ENCODE measurements at regions not wholly inside any gene's neighbourhood (a gene's known extent, or its start where the extent isn't known, plus 50 kb on each side); places are given as distances from the start of the nearest gene placed in this dataset.

- Mint-ChIP-seq H3K4me3 (no peak overlapping the region), H3K9me3 (no peaks in the 10 kb centered on the region), H3K27me3 (ENCODE audit: low read depth) (peaks cover 12% of the 10 kb centered on the region), H3K4me1 (ENCODE audit: low read depth) (no peaks in the 10 kb centered on the region), H3K27ac (no peak overlapping the region), H3K36me3 (ENCODE audit: low read depth) (no peaks in the 10 kb centered on the region)
- no peak for DNase-seq (ENCODE audit: low spot score)
Observed at GRCh38 chr14:61941421-61942150, 179.4 kb downstream of the SNAPC1 start.

GRCh38 chr14:61948376-61948775 is 186.2 kb downstream of the SNAPC1 start:
- peaks cover 3% of the 10 kb centered on the region for H3K27me3 Mint-ChIP-seq (ENCODE audit: low read depth)
- no peaks in the 10 kb centered on the region for H3K9me3 Mint-ChIP-seq
- no peaks in the 10 kb centered on the region for H3K4me1 Mint-ChIP-seq (ENCODE audit: low read depth)
- no peak for DNase-seq (ENCODE audit: low spot score)
- no peak overlapping the region for H3K4me3 Mint-ChIP-seq
- H3K27ac Mint-ChIP-seq, result no peak overlapping the region
- H3K36me3 Mint-ChIP-seq (ENCODE audit: low read depth), result no peaks in the 10 kb centered on the region

GRCh38 chr14:61950340-61950739 is 188.1 kb downstream of the SNAPC1 start:
- H3K27ac Mint-ChIP-seq, result no peak overlapping the region
- no peak for DNase-seq (ENCODE audit: low spot score)

GRCh38 chr14:61953602-61954001 is 191.4 kb downstream of the SNAPC1 start:
- peaks cover 4% of the 10 kb centered on the region for H3K9me3 Mint-ChIP-seq
- no peak overlapping the region for H3K27ac Mint-ChIP-seq
- no peaks in the 10 kb centered on the region for H3K36me3 Mint-ChIP-seq (ENCODE audit: low read depth)
- no peak for DNase-seq (ENCODE audit: low spot score)
- H3K27me3 Mint-ChIP-seq (ENCODE audit: low read depth), result peaks cover 7% of the 10 kb centered on the region
- no peaks in the 10 kb centered on the region for H3K4me1 Mint-ChIP-seq (ENCODE audit: low read depth)
- no peak overlapping the region for H3K4me3 Mint-ChIP-seq

More at GRCh38 chr14:61950340-61950739, 188.1 kb downstream of the SNAPC1 start:
- no peaks in the 10 kb centered on the region for H3K36me3 Mint-ChIP-seq (ENCODE audit: low read depth)
- H3K4me3 Mint-ChIP-seq, result no peak overlapping the region
- peaks cover 7% of the 10 kb centered on the region for H3K27me3 Mint-ChIP-seq (ENCODE audit: low read depth)
- no peaks in the 10 kb centered on the region for H3K4me1 Mint-ChIP-seq (ENCODE audit: low read depth)
- H3K9me3 Mint-ChIP-seq, result no peaks in the 10 kb centered on the region

GRCh38 chr14:61954306-61954705 is 192.1 kb downstream of the SNAPC1 start:
- H3K4me1 Mint-ChIP-seq (ENCODE audit: low read depth), result no peaks in the 10 kb centered on the region
- no peak for DNase-seq (ENCODE audit: low spot score)
- H3K4me3 Mint-ChIP-seq, result no peak overlapping the region
- H3K27ac Mint-ChIP-seq, result no peak overlapping the region
- H3K36me3 Mint-ChIP-seq (ENCODE audit: low read depth), result no peaks in the 10 kb centered on the region
- peaks cover 7% of the 10 kb centered on the region for H3K27me3 Mint-ChIP-seq (ENCODE audit: low read depth)
- peaks cover 4% of the 10 kb centered on the region for H3K9me3 Mint-ChIP-seq

GRCh38 chr14:61956517-61956916 is 194.3 kb downstream of the SNAPC1 start:
- no peak overlapping the region for H3K27ac Mint-ChIP-seq

GRCh38 chr14:61959348-61959747 is 197.1 kb downstream of the SNAPC1 start:
- Mint-ChIP-seq H3K9me3 (peaks cover 4% of the 10 kb centered on the region), H3K4me1 (ENCODE audit: low read depth) (no peaks in the 10 kb centered on the region), H3K27me3 (ENCODE audit: low read depth) (no peaks in the 10 kb centered on the region), H3K36me3 (ENCODE audit: low read depth) (no peaks in the 10 kb centered on the region), H3K4me3 (no peak overlapping the region), H3K27ac (no peak overlapping the region)
- no peak for DNase-seq (ENCODE audit: low spot score)

More at GRCh38 chr14:61956517-61956916, 194.3 kb downstream of the SNAPC1 start:
- Mint-ChIP-seq H3K9me3 (peaks cover 4% of the 10 kb centered on the region), H3K27me3 (ENCODE audit: low read depth) (peaks cover 5% of the 10 kb centered on the region), H3K36me3 (ENCODE audit: low read depth) (no peaks in the 10 kb centered on the region), H3K4me3 (no peak overlapping the region), H3K4me1 (ENCODE audit: low read depth) (no peaks in the 10 kb centered on the region)
- no peak for DNase-seq (ENCODE audit: low spot score)

- H3K27ac Mint-ChIP-seq, result no peak overlapping the region
- no peak overlapping the region for H3K4me3 Mint-ChIP-seq
- no peaks in the 10 kb centered on the region for H3K27me3 Mint-ChIP-seq (ENCODE audit: low read depth)
- H3K36me3 Mint-ChIP-seq (ENCODE audit: low read depth), result no peaks in the 10 kb centered on the region
- H3K4me1 Mint-ChIP-seq (ENCODE audit: low read depth), result no peaks in the 10 kb centered on the region
- H3K9me3 Mint-ChIP-seq, result peaks cover 3% of the 10 kb centered on the region
- no peak for DNase-seq (ENCODE audit: low spot score)
Observed at GRCh38 chr14:61961369-61961768, 199.1 kb downstream of the SNAPC1 start.

GRCh38 chr14:61963926-61964325 is 201.7 kb downstream of the SNAPC1 start:
- H3K27ac Mint-ChIP-seq, result no peak overlapping the region
- H3K36me3 Mint-ChIP-seq (ENCODE audit: low read depth), result no peaks in the 10 kb centered on the region
- H3K9me3 Mint-ChIP-seq, result no peaks in the 10 kb centered on the region
- DNase-seq (ENCODE audit: low spot score), result no peak
- no peaks in the 10 kb centered on the region for H3K4me1 Mint-ChIP-seq (ENCODE audit: low read depth)
- no peak overlapping the region for H3K4me3 Mint-ChIP-seq
- H3K27me3 Mint-ChIP-seq (ENCODE audit: low read depth), result no peaks in the 10 kb centered on the region

GRCh38 chr14:61965030-61965745 is 203.0 kb downstream of the SNAPC1 start:
- DNase-seq (ENCODE audit: low spot score), result no peak
- Mint-ChIP-seq H3K4me1 (ENCODE audit: low read depth) (no peaks in the 10 kb centered on the region), H3K27me3 (ENCODE audit: low read depth) (no peaks in the 10 kb centered on the region), H3K27ac (no peak overlapping the region), H3K4me3 (no peak overlapping the region), H3K9me3 (no peaks in the 10 kb centered on the region), H3K36me3 (ENCODE audit: low read depth) (no peaks in the 10 kb centered on the region)

GRCh38 chr14:61968207-61968606 is 206.0 kb downstream of the SNAPC1 start:
- no peaks in the 10 kb centered on the region for H3K4me1 Mint-ChIP-seq (ENCODE audit: low read depth)
- no peak for DNase-seq (ENCODE audit: low spot score)
- no peaks in the 10 kb centered on the region for H3K27me3 Mint-ChIP-seq (ENCODE audit: low read depth)
- H3K4me3 Mint-ChIP-seq, result no peak overlapping the region
- H3K9me3 Mint-ChIP-seq, result no peaks in the 10 kb centered on the region
- H3K36me3 Mint-ChIP-seq (ENCODE audit: low read depth), result no peaks in the 10 kb centered on the region
- no peak overlapping the region for H3K27ac Mint-ChIP-seq

- Mint-ChIP-seq H3K27ac (no peak overlapping the region), H3K36me3 (ENCODE audit: low read depth) (no peaks in the 10 kb centered on the region), H3K27me3 (ENCODE audit: low read depth) (no peaks in the 10 kb centered on the region), H3K9me3 (peaks cover 5% of the 10 kb centered on the region), H3K4me3 (no peak overlapping the region), H3K4me1 (ENCODE audit: low read depth) (no peaks in the 10 kb centered on the region)
- no peak for DNase-seq (ENCODE audit: low spot score)
Observed at GRCh38 chr14:61972711-61973110, 210.5 kb downstream of the SNAPC1 start.

GRCh38 chr14:61973981-61974380 is 211.8 kb downstream of the SNAPC1 start:
- H3K27ac Mint-ChIP-seq, result no peak overlapping the region
- H3K9me3 Mint-ChIP-seq, result peaks cover 5% of the 10 kb centered on the region
- no peaks in the 10 kb centered on the region for H3K36me3 Mint-ChIP-seq (ENCODE audit: low read depth)
- DNase-seq (ENCODE audit: low spot score), result no peak
- H3K4me1 Mint-ChIP-seq (ENCODE audit: low read depth), result no peaks in the 10 kb centered on the region
- H3K4me3 Mint-ChIP-seq, result no peak overlapping the region
- H3K27me3 Mint-ChIP-seq (ENCODE audit: low read depth), result no peaks in the 10 kb centered on the region

- Mint-ChIP-seq H3K27me3 (ENCODE audit: low read depth) (no peaks in the 10 kb centered on the region), H3K27ac (no peak overlapping the region), H3K9me3 (peaks cover 5% of the 10 kb centered on the region), H3K4me3 (no peak overlapping the region), H3K36me3 (ENCODE audit: low read depth) (no peaks in the 10 kb centered on the region), H3K4me1 (ENCODE audit: low read depth) (no peaks in the 10 kb centered on the region)
- no peak for DNase-seq (ENCODE audit: low spot score)
Observed at GRCh38 chr14:61977217-61977616, 215.0 kb downstream of the SNAPC1 start.

All from T-helper 2 cell treated with Interferon-gamma antibody and Interleukin-4, amounts not matched to agents 5 μg/mL and 100 μg/mL, for 36 hours (primary cell).